NCI-H1436 treated with DMSO at 0.1 percent for 48 hours (cell line): ENCODE measurements at regions not wholly inside any gene's neighbourhood (a gene's known extent, or its start where the extent isn't known, plus 50 kb on each side); places are given as distances from the start of the nearest gene placed in this dataset.
"Not testable (repeated sequence)": the region's sequence is repeated elsewhere in the genome, so short reads cannot be mapped to it uniquely, and the experiment has no call there.

Experiments used
- DNase-seq: peaks from one replicate; lab custom pipeline; 2025; lab: John Stamatoyannopoulos, UW

DNA sequence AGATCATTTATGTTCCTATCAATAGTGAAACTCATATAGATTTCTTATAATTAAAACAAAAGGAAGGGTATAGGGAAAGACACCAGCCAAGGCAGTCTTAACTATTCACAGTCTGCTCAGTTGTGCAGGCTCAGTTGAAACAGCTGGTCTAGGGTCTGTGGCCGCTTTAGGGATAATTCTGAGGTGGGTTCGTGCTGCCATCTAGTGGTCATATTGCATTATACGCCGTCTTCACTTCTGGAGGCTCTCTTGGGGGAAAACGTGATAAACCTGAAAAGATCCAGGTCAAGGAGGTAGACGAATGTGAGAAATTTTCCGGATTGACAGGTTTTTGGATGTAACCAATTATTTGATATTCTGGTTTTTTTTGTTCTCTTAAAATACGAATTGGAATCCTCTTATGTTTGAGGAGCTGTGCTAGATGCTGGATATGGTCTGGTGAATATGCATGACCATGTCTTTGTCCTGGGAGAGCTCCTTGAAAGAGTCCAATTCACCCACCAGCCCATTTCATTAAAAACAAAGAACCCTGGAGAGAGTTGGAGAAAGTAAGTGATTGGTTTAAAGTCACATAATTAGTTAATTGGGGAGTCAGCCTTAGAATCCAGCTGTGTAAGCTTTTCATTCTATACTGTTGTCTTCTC, 492.4 kb downstream of the PLCL1 start:
- DNase-seq: no peak

DNA sequence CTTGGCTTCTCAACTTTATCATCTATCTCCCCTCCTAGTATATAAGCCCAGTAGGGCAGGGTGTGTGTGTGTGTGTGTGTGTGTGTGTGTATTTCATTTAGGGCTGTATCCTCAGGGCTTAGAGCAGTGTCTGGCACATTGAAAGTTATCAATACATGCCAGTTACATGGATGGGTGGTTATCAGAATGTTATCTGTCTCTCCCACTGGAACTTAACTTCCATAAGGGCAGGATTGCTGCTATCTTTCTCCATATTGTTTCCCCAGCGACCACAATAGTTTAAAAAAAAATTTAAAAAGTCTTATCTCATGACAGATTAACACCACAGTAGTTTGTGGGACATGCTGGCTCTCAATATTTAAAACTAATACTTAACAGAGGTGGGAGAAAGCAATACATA, 488.9 kb downstream of the PLCL1 start:
- no peak for DNase-seq

DNA sequence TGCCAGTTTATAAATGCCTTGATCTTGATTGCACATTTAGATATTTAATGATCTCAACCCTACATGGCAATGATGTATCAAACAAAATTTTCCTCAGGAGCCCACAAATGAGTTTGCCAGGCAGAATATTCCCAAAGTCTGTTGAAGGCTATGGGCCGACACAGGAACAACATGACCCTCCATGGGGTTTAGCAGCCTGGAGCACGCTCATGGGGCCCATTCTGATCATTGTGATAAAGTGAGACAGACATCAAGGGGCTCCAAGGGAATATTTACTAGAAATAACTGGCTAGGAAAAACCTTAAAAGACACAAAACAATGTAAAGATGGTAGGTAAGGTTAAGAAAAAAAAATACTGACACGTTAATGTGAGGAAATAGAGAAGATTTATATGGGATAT, 485.4 kb downstream of the PLCL1 start:
- DNase-seq: no peak

DNA sequence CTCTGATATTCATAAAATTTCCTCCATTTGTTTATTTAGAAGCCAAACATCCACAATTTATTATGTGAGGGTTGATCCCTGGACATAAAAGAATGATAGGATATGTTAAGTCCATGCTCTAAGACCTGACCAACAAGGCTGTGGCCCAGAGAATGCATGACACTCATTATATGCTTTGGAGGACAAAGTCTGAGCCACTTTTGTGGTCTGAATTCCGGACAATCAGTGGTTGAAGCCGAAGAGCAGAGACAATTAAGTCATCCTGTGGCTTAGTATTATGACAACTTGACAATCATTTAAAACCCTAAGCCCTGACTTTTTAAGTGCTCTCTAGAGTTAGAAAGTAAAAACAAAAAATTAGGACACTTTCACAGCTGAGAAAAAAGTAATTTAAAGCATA, 483.3 kb downstream of the PLCL1 start:
- DNase-seq: no peak

DNA sequence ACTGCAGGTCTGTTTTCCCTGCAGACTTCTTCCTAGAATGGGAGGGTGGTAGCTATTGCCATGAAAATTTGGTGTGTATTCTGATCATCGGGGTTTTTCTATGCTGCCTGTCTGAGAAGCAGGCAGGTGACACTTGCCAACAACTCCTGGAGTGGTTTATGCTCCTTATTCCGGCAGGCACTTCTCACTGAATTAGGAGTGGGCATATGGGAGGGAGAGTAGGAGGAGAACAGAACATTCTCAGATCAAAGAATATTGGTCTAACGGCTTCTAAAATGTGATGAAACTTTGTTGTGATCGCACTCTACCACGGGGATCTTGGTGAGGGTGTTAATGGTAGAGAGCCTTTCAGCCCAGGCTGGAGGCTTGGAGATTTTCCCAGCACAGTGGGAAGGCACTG, 480.8 kb downstream of the PLCL1 start:
- DNase-seq: no peak

DNA sequence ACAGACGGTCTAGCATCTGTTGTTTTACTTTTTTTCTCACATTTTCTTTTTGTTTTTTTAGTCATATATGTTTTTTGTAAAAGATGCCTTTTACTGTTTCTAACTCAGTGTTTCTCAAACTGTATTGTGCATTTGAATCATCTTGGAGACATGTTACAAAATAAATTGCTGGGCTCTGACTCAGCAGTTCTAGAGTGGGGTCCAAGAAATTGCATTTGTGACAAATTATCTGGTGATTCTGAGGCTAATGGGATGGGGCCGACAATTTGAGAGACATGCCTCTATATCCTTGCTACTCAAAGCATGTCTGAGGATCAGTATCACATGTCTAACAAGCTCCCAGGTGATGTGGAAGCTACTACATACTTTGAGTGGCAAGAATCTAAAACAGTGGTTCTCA, 478.8 kb downstream of the PLCL1 start:
- DNase-seq: no peak

DNA sequence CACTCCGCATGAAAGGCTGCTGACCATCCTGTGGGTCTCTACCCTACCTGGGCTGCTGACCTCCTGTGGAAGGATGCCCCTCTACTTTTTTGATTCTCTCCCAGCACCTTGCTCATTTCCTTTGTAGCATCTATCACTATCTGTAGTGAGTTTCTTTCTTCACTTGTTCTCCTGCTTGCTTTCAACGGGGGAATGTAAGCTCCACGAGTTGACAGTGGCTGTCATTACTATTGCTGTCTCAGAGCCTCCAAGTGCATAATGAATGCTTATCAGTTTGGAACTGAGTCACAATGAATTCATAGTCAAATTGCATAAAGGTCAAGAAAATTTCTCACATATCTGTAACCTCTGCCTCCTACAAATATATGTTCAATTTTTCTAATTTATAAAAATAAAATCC, 477.7 kb downstream of the PLCL1 start:
- DNase-seq: no peak

DNA sequence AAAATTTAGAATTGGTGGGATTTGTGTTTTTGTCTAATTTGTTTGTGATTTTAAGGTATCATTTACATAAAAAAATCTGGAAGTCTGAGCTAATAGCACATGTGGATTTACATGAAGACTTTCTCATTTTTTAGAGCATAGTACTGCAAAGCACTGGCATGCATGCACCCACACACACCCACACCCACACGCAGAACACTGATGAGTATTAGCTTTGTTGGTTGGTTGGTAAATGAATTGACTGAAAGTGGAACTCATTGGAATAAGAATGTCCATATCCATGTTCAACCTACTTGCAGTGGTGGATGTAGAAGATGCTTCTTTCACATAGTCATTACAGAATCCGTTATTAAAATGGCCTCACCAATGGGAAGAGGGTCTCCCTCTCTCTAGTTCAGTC, 475.8 kb downstream of the PLCL1 start:
- DNase-seq: no peak

DNA sequence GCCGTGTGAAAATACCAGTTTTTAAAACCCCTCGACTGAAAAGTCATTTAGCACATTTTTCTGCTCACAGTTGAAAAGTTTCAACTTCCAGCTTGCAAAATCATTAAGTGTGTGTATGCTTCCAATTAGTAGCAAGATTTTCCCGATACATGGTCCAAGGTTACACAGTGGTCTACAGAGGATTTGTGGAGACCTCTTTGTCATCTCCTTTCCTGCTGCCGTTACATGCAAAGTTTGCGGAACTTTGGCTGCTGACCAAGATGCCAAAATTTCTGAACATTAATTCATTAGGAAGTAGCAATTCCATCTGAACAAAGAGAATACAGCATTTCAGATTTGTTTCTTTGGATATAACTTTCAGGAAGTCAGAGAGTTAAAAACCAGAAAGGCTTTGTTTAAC, 474.6 kb downstream of the PLCL1 start:
- DNase-seq: no peak

DNA sequence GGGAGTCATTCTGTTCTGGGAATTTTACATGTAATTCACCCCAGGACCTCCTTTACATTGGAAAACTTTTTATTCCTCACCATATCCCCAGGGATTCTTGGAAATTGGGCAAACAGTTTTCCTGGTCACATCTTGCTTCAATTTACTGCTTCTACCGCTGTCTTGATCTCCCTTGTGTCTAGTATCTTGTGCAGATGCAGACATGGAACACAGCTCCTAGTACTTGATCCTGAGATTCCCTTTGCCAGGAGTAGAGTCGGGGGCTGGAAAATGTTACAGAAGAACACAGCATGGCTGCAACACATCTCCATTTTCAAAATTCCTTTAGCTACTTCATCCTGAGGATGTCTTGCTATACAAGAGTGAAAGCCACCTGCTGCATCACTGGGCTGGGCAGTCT, 472.8 kb downstream of the PLCL1 start:
- no peak for DNase-seq

DNA sequence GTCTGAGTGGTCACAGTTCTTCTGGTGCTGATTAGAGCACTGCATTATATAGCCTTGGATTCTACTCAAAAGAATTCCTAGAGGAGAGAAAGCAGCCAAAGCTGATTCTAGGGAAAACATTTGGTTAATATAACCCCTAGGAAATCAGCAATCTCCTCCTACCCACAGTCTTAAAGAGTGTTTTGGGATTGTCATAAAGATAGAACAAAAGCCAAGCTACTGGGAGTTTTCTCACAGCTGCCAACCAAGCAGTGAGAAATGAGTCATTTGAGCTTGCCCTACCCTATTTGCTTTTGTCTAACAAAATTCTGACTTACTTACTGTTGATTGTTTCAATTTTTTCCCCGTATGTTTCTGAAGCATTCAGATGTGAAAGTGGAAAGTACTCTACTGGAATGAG, 469.3 kb downstream of the PLCL1 start:
- no peak for DNase-seq

DNA sequence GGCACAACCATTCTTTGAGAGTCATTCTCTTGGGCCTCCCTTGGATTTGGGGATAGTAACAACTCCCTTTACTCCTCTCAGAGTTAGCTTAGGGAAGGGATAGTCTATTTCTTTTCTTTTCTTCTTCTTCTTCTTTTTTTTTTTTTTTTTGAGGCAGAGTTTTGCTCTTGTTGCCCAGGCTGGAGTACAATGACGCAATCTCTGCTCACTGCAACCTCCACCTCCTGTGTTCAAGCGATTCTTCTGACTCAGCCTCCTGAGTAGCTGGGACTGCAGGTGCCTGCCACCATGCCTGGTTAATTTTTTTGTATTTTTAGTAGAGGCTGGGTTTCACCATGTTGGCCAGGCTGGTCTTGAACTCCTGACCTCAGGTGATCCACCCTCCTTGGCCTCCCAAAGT, 465.8 kb downstream of the PLCL1 start:
- DNase-seq: not testable (repeated sequence)

DNA sequence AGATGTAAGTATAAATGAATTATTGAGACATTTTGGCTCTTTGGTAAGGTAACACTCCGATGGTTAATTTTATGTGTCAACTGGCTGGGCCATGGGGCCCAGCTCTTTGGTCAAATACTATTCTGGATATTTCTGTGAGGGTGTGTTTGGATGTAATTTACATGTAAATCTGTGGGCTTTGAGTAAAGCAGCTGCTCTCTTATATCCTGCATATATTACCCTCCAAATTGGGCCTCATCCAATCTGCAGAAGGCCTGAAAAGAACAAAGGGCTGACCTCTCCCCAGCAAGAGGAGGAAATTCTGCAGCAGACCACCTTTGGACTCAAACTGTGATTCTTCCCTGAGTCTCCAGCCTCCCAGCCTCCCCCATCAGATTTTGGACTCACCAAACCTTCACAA, 464.1 kb downstream of the PLCL1 start:
- DNase-seq: no peak

DNA sequence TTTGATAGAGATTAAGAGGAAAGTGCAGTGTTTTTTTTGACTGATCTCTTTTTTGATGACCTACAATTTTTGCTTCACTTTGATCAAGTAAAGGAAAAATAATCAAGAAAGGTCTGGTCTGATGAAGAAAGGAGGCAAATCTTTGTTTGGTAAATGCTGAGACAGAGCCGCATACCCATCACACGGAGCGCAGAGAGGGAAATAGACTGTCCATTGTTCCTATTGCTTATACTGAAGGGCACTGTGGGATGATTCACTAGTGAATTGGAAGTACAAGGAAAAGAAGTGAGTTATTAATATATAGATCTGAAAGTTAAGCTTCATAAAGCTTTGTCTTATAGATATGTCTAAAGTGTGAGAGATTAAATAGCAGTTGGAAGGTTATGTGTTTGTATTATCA, 455.1 kb downstream of the PLCL1 start:
- DNase-seq: no peak

DNA sequence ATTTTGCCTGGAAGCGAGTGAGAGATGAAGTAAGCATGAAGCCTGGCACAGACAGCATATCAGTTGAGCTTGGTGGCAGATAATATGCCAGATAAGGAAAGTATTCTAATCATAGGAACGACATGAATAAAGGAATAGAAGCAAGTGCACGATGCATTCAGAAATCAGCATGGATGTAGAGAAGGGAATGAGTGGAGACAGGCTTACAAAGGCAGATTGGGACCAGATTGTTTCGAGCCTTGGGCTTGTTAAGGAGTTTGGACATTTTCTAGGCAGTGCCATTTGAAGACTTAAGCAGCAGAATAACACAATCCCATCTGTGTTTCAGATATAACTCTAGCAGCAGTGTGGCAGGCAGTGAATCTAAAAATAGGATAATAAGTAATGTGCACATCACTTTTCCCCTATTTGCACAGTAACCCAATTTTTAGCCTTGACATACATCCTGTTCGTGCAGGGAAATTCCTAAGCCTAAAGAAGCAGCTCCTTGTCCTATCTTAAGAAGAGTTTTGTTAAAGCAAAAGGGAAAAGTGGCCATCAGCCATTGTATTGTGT, 450.2 kb downstream of the PLCL1 start:
- DNase-seq: no peak

DNA sequence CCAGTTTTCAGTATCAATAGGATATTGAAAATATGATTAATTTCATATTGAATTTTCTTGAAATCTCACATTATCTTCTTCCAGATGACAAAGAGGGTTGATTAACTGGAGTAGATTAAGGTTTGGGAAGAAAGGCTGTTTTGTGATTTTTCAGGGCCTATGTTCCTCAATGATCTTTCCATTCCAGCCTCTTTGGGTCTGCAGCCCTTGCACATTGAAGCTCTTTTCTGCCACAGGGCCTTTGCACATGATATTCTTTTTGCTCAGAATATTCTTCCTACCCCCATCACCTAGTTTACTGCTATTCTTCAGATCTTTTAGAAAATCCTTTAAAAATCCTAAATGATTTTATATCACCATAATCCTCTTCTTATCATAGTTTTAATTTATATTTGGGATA, 449.6 kb downstream of the PLCL1 start:
- DNase-seq: no peak

DNA sequence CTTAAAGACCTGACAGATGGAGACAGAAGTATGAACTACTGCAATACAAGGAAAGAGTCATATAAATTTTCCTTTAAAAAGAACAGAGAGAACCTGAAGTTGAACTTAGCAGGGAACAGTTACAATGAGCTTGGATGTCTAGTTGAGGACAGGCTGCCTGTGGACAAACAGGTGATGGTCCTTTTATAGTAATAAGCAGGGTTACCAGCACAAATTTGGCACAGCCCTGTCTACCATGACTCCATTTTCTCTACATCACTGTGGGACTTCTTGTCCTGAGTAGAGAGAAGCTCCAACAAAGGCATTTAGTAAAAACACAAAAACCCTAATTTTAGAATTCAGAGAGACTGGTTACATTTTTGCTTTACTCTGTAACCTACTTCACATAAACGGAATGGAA, 448.1 kb downstream of the PLCL1 start:
- DNase-seq: no peak

DNA sequence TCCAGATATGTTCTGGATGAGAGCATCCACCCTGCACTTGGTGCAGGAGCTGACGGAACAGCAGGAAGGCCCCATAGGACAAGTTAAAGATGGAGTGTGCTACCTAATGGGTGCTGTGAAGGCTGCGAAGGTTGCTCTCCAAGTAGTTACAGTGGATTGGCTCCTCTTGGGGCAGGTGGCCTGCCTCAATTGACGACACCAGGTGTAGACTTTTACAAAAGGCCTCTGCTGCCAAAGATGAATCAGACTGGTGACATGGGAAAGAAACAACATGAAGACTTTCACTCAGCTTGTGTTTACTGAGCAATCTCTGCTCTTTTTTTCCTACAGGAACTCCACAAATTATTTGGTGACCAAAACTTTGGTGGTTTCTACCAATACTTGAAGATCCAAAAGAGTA, 437.7 kb downstream of the PLCL1 start:
- no peak for DNase-seq

DNA sequence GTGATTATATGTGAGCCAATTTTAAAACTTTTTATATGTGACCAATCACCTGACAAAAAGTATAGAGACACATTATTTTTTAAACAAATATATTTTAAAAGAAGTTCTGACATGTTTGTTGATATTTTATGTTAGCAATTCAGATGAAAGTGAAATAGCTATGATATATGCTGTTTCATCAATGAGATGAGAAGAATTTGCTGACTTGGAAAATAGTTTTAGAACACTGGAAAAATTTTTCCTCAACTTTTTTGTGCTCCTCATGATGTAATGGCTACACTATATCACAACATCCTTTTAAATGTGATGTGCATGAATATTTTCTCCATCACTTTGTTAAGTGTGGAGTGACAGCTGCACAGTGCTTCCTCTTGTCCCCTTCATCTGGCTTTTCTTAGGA, 434.0 kb downstream of the PLCL1 start:
- no peak for DNase-seq

DNA sequence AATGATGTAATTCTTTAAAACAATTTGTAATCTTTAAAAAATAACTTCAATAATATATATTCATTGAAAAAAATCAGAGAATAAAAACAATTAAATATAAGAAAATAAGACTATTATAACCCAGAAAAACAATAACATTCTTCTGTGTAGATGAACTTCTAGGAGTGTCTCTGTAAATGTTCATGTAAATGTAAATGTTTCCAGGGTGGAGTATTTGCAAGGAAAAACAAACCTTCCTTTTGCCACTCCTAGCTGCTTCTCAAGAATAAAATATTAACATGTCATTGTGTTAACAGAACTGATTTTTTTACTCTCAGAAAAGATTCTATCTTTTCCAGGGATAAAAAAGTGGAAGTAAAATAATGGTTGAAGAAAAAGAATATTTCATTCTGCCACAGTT, 431.9 kb downstream of the PLCL1 start:
- no peak for DNase-seq

DNA sequence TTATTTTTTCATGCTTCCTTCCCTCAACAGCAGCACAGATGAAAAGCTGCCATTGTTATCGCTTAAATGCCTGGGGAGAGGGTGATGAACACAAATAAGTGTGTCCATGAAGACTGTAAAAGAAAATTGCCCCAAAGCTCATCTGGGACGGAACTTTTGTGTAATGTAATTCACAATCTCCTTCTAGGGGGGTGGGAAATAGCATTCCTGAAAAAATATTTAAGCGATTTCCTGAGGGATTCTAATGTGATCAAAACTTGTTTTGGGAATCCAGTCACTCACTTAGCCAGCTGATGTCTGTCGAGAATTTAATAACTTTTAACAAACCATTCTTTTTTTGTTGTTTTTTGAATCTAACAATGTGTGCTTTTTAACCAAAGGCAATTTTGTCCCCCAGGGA, 427.9 kb downstream of the PLCL1 start:
- no peak for DNase-seq

DNA sequence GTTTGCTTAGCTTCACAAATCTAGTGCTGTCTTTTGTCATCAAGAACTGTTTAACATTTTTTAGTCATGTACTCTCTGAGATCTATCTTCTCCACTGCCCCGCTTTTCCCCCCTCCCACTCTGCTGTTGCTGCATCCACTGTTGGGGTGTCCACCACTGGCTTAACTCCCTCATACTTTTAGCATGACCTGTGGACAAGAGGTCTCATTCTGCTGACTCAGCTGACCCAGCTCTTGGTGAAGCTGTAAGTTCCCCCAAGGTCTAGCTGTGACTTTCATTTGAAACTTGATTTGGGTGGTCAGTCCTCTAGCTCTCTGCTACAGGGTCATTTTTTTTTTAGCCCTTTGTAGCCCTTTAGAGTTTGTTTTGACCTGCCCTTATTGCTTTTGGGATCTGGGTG, 427.2 kb downstream of the PLCL1 start:
- no peak for DNase-seq

DNA sequence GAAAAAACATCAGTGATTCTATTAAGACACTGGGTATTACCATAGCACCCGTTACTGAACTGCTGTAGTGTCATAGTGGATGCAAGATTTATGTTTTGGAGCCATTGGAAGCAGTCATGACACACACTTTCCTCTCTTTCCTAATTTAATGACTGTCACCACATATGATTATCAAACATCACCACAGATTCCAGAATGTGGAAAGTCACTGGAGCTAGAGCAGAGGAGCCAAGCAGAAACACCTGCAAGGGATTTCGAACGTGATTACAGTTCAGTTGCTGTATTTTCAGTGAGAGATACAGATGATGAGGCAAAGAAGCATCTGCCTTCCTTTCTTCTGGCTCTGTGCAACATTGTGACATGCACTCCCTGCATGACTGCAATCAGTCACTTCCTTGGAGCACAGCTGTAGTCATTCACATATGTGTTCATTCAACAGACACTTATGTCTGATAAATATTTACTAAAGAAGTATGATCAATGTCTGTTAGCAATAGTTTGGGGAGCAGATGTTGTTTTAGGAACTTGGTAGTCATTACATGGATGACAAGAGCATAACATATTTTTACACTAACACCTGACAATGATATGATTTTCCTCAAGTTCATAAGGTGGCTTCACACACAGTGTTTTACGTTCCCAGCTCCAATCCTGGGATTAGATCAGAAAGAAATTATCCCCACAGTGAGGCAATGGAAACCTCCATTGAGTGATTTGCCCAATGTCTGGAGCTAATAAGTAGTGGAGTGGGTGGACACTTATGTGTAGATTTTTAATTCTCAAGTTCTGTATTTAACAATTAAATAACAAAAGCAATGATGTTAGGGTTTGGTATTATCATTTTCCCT, 416.6 kb downstream of the PLCL1 start:
- DNase-seq: no peak

DNA sequence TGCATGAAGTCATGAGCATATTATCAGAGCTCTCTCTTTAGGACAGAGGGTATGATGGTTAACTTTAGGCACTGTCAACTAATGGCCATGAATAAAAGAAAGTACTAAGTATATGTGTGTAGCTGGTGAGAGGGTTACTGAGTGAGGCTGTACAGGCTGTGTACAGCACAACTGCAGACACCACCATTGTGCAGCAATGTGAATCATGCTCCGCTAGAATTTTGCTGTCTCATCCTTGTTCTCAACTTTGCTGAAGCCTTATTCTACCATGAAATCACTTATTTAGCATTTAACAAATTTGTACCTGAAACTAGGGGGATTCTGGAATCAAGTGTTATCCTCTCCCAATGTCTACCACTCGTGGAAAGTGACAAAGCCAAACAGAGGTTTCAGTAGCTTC, 414.9 kb downstream of the PLCL1 start:
- DNase-seq: no peak
